GM04503 (cell line): ENCODE measurements at regions not wholly inside any gene's neighbourhood (a gene's known extent, or its start where the extent isn't known, plus 50 kb on each side); places are given as distances from the start of the nearest gene placed in this dataset.

Experiments
- DNase-seq: peaks from one replicate; pipeline ENCODE4 v3.0.0-alpha.2; 2012; ENCODE audit warnings: low read depth

DNA sequence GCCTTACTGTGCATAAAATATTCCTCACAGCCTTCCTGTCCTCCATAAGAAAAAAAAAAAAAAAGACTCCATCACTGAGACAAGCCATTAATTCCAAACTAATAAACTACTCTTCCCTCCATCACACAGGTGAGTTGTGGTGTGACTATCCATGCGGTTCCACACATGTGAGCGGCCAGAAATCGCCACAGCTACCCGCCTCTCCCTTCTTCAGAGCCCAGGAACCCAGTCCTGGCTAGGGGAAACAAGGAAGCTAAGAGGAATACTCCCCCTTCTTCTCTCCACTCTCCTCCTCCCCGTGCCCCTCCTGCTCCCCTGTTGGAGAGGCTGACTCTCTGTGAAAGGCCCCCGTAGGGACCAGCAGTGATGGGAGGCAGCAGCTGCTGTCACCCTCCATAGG, 128.6 kb upstream of the ARID1B start:
- DNase-seq: no peak

DNA sequence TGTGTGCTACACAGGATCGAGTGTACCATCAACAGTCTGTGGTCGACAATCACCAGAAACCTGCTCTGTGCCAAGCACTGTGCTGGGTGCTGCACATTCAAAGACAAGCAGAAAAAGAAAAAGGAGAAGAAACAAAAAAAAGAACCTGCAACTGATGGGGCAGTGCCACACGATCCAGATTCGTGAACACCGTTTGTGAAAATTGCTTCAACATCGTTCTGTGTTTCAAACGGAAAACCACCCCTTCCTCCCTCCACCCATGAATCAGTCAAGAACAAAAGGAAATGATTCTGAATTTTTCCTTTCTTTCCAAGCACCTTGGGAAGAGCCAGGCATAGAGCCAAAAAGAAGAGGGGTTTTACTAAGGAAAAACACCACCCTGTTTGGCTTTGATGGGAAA, 129.2 kb upstream of the ARID1B start:
- DNase-seq: no peak

DNA sequence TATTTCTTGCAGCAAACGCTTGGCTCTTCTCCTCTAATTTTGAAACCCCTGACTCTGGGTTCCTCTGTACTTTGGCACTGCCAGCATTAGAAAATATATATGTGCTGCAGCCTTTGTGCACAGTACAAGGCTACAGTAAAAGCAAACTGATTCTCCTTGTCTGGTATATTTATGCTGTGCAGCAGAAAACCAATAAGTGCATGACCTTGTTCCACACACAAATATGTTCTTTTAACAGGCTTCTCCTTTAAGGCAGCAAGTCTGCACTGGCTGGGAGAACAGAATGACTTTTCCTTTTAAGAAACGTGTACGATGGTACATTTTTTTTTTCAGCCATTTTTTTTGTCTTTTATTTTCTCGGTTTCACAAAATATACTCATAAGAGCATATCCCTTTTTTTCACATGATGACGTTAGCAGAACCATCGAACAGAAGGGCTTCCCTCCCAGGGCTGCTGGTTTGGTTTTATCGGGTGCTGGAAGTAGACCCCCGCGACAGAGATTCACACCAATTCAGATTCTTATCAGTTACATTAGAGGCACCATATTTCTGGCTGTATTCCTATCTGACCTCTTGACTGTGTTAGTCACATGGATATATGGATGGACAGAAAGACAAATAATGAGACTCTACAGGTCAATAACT, 129.9 kb upstream of the ARID1B start:
- no peak for DNase-seq

DNA sequence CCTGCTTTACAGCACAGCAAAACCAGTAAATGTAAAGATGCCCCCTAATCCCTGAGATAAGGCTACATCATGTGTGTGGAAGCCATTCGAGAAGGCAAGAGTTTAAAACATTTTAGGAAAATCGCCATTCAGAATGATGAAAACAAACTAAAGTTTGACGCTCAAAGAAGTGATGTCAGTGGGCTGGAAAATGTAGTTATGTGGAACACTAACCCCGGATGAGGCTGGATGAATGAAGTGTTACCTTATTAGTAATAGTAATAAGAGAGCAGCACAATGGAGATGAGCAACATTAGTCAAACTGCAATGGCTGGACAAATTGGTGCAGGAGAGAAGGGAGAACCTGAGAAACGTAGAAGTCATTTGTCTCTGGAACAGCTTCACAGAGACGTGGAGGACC, 130.7 kb upstream of the ARID1B start:
- DNase-seq: no peak

DNA sequence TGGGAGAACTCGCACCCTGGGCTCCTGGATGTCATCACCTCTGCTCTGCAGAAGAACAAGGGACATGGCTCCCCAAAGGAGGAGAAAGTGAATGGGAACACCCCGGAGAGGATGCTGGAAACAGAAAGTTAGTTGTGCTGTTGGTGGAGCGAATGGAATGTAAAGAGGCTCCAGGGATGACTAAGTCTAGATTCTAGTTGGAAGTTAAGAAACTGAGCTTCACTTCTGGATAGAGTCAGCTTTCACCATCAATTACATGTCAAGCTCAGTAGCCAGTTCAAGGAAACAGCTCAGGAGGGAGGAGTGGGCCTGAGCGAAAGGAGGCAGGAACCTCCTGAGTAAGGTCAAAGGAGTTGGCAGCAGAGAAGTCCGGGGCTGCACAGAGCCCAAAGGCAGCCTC, 132.1 kb upstream of the ARID1B start:
- peak; percentile 1 for DNase-seq

DNA sequence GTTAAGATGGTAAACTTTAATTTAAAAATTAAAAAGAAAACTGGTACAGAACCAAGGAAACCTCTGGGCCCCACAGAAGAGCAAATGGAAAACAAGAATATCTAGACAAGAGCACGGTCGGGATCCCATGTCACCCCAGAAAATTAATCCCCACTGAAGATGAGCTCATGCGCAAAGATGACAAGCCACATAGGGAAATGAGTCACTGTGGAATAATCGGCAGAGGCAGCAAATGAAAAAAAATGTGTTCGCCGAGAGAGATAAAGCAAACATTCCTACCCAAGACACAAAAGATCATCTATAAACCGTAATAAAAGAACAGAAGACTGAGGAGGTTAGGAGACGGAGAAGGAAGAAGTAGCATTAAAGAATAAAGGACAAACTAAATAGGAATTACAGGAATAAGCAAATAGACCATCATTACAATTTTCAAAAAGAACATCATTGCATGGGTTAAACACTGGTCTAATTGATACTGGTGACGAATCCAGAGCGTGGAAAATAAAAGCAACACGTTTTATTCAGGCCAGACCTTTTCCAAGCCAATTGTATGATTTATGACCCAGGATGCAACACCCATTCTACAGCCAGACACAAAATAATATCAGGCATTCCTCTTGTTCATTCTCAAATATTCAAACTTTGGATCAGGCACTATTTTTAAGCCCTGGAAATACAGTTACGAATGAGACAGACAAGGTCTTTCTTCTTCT, 138.0 kb upstream of the ARID1B start:
- DNase-seq: no peak

DNA sequence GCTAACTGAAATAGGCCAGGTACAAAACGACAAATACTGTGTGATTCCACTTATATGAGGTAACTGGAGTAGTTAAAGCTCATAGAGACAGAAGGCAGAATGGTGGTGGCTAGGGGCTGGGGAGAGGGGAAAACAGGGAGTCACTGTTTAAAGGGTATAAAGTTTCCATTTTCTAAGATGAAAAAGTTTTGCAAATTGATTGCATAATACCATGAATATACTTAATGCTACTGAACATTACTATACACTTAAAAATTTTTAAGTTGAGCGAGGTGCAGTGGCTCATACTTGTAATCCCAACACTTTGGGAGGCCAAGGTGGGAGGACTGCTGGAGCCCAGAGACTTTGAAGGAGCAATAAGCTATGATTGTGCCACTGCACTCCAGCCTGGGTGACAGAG, 138.6 kb upstream of the ARID1B start:
- DNase-seq: no peak

DNA sequence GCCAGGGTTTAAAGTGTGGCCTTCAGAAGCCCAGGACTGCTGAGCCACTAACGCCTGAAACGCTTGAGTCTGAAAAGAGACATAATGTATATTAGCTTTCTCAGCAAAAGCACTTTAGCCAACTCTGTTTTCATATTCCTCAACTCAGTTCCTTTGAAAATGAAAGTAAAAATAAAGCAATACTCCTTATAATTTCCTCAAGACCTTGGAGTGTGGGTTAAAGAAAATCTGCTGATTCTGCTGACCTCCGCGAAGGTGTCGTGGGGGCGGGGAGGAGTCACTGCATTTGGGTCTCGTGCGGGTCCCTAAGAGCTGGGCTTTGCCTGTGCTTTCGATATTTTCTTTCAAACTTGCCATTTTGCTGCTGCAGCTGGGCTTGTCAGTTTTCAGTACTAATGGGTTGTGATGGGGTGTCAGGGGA, 142.2 kb upstream of the ARID1B start:
- DNase-seq: no peak

DNA sequence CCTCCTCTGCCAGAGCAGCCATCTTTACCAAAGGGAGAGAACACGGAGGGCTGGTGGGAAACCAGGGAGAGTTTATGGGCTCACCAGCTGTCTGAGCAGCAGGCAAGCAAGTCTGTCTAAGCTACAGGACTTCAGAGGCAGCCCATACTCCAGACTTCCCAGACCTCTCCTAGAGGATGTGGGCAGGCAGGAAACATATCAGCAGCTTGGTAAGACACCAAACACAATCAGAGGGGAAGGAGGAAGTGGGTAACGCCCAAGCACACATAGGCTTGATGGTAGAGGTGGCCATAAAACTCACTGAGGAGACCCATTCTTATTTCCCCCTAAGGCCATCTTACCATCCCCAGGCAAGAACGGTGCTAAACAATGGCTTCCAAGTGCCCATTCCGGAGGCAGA, 143.1 kb upstream of the ARID1B start:
- no peak for DNase-seq

DNA sequence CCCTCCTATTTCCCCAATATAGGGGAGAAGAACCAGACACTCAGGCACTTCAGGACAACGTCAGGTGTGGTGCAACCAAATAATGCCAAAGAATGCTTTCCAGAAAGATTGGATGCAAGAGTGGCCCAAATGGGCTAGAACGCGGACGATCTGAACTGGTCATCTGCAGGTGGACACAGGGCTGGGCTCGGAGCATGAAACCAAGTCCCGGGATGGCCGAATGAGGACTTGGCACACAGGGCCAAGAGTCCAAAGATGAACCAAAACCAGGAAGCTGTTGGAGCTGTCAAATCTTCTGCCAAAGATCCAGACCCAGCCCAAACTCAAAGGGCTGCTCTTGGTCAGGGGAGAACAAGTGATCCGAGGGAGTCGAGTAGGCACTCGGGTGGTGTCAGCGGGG, 143.9 kb upstream of the ARID1B start:
- no peak for DNase-seq

DNA sequence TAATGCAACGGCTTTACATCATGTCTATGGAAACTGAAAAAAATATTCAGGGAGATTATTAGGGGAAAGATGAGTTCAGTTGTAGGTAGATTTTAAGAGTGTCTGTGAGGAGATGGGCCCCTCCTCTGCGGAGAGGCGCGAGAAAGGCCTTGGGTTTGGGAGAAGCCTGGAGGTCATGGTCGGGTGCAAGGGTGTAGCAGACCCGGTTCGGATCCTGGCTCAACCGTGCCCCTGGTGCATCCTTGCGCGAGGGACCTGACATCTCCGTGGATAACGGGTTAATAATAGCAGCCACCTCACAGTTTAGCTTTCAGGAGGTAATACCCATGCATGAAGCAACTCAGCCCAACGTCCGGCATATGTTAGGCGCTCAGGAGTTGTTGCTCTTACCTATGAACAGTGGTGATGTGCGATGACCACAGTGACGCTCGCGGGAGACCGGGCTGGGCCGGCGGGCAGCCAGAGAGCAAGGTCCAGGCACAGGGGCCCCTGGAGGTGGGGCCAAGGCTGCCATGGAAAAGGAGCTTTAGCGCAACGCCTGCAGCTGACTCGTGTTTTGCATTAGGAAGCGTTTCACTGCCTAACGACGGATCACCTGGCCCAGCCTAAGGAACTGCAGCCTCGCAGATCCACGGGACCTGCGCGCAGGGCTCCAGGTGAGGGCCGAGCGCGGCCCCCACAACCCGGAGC, 146.4 kb upstream of the ARID1B start:
- DNase-seq: no peak

DNA sequence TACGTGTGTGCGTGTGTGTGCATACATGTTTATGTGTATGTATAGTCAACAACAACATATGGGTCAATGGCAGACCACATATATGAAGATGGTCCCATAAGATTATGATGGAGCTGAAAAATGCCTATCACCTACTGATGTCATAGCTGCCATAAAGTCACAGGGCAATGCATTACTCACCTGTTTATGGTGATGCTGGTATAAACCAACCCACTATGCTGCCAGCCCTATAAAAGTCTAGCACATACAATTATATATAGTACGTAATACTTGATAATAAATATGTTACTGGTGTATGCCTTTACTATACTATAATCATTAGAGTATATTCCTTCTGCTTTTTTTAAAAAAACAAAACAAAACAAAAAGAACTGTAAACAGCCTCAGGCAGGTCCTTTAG, 148.4 kb upstream of the ARID1B start:
- DNase-seq: no peak

DNA sequence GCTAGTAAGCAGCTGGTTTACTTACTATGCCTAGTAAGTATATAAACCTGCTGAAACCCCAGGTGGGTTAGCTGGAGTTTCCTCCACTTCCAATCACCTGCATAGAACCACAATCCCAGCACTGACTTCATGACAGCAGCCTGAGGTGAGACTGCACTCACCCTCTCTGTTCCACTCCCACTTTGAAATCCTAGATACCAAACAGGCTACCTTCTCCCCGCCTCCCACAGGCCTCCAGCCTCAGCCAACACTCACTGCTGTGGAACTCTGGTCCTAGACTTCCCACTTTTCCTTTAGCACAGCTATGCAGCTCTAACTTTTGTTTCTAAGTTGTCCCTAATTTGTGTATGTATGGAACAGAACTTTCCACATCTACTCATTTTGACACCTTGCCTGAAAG, 149.7 kb upstream of the ARID1B start:
- DNase-seq: no peak

DNA sequence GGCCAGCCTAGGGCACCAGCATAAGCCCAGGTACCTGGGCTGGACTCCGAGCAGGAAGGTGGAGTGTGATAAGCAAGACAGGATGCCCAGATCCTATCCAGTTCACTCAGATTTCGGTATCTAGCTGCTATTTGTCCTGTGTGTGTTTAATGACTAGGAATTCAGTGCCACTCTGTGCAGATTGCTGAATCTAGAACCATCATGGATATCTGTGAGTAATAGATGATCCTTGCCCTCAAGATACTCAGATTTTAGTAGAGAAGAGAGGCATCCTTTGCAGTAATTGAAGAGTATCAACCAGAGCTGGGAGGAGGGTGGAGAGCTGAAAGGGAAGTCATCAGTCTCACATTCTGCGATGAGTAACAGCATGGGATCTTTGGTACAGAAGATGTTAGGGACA, 155.0 kb upstream of the ARID1B start:
- DNase-seq: no peak

DNA sequence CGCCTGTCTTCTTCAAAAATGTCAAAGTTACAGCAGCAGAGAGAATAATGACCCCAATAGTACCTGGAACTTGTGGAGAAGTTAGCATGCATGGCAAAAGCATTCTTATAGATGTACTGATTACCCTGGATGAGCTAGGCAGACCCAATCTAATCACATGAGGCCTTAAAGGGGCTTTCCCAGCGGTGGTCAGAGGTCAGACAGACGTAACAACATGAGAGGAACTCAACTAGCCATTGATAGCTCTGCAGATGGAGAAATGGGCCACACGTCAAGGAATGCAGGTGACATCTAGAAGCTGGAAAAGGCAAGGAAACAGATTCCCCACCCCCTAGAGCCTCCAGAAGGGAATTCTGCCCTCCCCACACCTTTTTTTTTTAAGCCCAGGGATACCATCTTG, 156.8 kb upstream of the ARID1B start:
- no peak for DNase-seq

DNA sequence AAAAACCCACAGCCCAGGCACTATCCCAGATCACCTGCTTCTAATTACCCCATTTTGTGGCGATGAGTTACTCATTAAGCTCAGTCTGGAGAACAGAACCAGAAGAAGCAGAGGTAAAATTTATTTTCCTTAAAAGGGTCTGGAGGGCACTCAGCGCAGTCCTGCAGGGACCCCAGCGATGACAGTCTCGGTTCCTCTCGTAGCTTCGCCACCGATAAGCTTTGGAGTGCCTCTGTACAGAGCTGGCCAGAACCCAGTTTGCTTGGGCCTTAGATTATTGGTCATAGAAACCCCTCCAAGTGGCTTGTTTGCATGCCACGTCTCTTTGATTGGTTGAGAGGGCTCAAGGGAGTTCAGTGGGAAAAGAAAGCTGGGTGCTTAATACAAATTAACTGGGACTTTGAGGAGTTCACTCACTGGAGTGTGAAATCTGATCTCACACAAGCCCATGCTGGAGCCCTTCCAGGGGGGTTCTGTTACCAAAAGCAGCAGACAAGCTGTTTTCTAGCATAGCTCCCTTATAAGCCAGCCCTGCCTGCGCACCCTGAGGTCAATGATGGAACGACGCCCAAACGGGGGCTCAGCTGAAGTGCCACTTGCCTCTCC, 158.5 kb upstream of the ARID1B start:
- no peak for DNase-seq

DNA sequence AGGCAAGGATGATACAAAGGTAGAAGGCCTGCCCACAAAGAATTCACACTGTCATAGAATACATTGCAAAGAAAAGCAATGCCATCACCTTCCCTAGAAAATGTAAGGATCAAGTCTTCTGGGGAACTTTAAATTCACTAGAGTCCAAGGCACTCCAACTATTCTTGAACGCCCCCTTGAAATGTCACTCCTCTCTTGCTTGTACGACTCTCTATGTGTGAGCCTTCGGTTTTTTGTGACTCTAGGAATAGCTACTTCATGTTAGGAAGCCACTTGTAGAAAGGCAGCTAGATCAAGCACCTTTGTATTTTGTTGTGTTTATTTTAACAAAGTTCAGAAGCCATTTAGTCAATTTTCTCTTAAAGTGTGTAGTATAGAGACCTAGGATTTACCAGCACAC, 159.2 kb upstream of the ARID1B start:
- DNase-seq: no peak

DNA sequence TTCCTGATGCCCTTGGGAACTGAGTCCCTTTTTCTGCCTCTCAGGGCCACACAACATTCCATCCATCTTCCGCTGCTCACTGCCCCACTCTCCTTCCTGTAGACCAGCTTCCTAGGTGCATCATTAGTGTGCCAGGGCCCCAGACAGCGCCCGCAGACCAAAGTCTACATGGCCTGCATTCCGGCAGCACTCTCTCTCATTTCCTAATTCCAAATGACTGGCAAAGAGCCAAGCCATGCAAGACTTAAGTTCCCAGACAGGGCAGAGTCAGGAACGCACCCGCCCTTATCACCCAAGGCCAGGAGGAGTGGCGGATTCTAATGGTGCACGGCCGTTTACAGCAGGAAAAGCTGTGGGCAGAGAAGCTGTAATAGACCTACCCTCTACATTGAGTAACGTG, 159.8 kb upstream of the ARID1B start:
- DNase-seq: no peak

DNA sequence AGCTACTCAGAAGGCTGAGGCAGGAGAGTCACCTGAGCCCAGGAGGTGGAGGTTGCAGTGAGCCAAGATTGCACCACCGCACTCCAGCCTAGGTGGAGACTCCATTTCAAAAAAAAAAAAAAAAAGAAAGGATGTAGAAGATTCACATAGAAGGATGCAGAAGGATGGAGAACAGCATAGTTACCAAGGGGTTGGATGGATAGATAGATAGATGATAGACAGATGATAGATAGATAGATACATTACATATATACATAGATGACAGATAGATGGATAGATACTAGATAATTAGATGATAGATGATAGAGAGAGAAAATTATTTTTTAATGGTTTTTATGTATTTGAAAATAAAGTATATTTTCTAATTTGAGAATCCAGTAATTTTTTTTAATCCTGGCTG, 160.7 kb upstream of the ARID1B start:
- no peak for DNase-seq

DNA sequence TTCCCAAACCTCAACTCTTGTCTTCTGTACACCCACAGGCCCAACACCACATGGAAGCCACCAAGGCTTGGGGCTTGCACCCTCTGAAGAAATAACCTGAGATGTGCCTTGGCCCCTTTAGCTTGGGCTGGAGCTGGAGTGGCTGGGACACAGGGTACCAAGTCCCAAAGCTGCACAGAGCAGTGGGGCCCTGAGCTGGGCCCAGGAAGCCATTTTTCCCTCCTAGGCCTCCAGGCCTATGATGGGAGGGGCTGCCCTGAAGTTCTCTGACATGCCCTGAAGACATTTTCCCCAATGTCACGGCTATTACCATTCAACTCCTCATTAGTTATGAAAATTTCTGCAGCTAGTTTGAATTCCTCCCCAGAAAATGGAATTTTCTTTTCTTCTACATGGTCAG, 163.2 kb upstream of the ARID1B start:
- DNase-seq: no peak

DNA sequence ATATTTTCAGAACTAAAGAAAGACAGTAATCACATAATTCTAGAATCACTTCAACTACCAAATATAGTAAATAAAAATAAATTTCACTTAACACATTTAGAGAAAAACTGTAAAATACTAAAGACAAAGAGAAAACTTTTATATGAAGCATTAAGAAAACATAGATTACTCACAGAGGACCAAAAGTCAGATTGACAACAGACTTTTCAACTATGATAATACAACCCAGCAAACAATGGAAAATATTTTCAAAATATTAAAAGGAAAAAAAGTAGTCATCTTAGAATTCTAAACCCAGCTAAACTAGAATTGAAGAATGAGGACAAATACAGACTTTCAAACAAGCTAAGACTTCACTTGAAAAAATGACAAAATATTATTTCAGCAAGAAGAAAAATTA, 164.8 kb upstream of the ARID1B start:
- no peak for DNase-seq

DNA sequence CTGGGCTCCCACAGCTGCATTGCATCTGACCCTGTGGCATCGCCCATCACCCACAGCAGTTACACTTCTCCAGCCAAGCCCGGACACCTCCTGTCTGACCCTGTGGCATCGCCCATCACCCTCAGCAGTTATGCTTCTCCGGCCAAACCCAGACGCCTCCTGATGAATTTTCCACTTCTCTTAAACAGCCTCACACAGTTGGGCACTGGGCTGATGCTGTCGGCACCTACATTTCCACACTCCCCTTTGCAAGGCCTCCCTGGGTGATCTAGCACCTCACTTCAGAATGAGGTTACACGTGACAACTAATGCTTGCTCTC, 175.2 kb upstream of the ARID1B start:
- DNase-seq: no peak
